ENCODE measurements at regions not wholly inside any gene's neighbourhood (a gene's known extent, or its start where the extent isn't known, plus 50 kb on each side); places are given as distances from the start of the nearest gene placed in this dataset.

DNA sequence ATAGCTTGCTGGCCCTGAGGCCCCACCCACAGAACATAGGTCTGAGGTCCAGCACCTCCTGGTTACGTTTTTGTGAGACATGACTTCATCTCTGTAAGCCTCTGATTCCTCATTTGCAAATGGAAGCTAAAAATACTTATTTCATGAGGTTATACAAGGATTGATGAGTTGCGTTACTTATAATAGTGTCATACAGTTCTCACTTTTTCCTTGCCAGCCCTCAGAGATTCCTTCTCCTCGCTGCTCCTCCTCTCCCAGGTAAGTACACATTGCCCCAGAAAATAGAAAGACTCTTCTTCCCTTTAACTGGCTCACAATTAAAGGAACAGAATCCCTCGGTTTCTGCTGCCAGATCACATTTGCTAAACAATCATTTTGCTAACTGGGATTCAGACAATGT lies 739.2 kb downstream of the VRK1 start:
- Mint-ChIP-seq H3K4me3 (no peak overlapping the region), H3K9me3 (no peaks in the 10 kb centered on the region), H3K27me3 (ENCODE audit: low read depth) (peaks cover 9% of the 10 kb centered on the region), H3K4me1 (ENCODE audit: low read depth) (peaks cover 2% of the 10 kb centered on the region), H3K36me3 (ENCODE audit: low read depth) (no peaks in the 10 kb centered on the region), H3K27ac (no peak overlapping the region)

DNA sequence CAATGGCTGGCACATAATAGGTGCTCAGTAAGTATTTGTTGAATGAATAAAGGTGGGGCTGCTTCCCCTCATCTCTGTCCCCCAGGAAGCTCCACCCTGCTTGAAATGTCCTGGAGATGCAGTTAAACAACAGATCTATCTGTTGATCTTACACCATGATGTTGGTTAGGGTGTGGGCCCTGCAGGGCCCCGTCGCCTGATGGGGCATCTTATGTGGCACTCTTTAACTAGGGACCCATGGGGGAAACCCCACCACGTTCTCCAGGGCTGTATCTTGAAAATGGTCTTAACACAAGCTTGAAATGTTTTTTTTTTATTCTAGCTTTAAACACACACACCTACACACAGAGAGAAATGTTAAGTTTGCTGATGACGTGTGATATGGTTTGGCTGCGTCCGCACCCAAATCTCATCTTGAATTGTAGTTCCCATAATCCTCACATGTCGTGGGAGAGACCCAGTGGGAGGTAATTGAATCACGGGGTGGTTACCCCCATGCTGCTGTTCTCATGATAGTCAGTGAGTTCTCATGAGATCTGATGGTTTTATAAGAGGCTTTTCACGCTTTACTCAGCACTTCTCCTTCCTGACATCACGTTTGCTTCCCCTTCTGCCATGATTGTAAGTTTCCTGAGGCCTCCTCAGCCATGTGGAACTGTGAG lies 741.7 kb downstream of the VRK1 start:
- Mint-ChIP-seq H3K27ac (no peak overlapping the region), H3K4me1 (ENCODE audit: low read depth) (peaks cover 9% of the 10 kb centered on the region), H3K4me3 (no peak overlapping the region), H3K27me3 (ENCODE audit: low read depth) (peaks cover under 1% of the 10 kb centered on the region), H3K9me3 (no peaks in the 10 kb centered on the region), H3K36me3 (ENCODE audit: low read depth) (no peaks in the 10 kb centered on the region)

DNA sequence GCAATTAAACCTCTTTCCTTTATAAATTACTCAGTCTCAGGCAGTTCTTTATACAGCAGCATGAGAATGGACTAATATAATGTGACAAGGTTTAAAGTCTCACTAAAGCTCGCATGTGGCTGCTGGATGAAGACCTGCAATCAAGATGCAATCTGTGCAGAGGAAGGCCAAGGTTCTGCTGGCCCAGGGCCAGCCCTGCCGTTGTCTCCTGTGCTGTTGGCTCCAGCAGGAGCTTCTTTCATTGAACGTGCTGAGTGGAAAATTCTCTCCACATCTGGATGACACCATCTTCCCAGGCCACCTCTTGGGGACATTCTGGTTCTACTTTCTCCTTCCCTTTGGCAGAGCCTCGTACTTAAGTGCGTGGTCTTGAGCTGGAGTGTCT lies 742.2 kb downstream of the VRK1 start:
- H3K36me3 Mint-ChIP-seq (ENCODE audit: low read depth), result no peaks in the 10 kb centered on the region
- H3K4me3 Mint-ChIP-seq, result no peak overlapping the region
- no peaks in the 10 kb centered on the region for H3K27me3 Mint-ChIP-seq (ENCODE audit: low read depth)
- peaks cover 14% of the 10 kb centered on the region for H3K4me1 Mint-ChIP-seq (ENCODE audit: low read depth)
- no peak overlapping the region for H3K27ac Mint-ChIP-seq
- H3K9me3 Mint-ChIP-seq, result no peaks in the 10 kb centered on the region

DNA sequence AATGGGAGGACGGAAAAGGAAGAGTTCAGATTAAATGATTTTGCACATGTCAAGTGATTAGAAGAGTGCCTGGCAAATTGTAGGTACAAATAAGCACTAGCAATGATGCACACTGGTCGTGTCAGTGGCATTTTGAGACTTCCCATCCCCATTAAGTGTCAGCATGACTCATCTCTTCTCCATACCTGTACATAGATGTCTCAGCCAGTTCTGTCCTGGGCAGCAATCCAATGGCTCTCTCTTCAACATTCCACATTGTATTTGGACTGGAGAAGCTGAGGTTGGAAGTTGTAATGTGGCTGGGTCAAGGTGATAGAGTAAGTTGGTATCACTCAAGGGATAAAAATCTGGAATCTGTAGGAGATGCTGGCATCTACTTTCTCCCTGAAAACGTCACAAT lies 742.7 kb downstream of the VRK1 start:
- H3K27me3 Mint-ChIP-seq (ENCODE audit: low read depth), result no peaks in the 10 kb centered on the region
- peaks cover 14% of the 10 kb centered on the region for H3K4me1 Mint-ChIP-seq (ENCODE audit: low read depth)
- H3K4me3 Mint-ChIP-seq, result no peak overlapping the region
- no peak overlapping the region for H3K27ac Mint-ChIP-seq
- no peaks in the 10 kb centered on the region for H3K36me3 Mint-ChIP-seq (ENCODE audit: low read depth)
- no peaks in the 10 kb centered on the region for H3K9me3 Mint-ChIP-seq

DNA sequence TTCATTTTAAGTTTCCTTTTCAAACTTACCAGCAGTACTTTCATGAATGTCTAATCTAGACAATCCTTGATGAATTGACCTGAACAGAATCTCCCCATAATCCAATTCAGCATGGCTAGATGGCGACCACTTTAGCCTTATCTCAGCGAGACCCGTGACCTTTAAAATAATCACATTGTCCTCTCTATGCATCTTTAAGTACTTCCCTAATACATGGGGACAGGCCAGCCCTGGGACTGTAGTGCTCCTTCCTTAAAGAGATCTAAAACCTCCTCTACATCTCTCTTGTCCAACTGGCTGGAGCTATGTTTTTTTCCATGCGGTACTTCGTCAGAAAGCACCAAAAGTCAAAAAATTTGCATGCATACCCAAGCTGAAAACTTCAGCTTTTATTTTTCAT lies 746.0 kb downstream of the VRK1 start:
- H3K36me3 Mint-ChIP-seq (ENCODE audit: low read depth), result no peaks in the 10 kb centered on the region
- H3K9me3 Mint-ChIP-seq, result no peaks in the 10 kb centered on the region
- no peak overlapping the region for H3K4me3 Mint-ChIP-seq
- peak overlapping the region; percentile 1 for H3K27ac Mint-ChIP-seq
- H3K27me3 Mint-ChIP-seq (ENCODE audit: low read depth), result no peaks in the 10 kb centered on the region
- H3K4me1 Mint-ChIP-seq (ENCODE audit: low read depth), result peaks cover 14% of the 10 kb centered on the region

DNA sequence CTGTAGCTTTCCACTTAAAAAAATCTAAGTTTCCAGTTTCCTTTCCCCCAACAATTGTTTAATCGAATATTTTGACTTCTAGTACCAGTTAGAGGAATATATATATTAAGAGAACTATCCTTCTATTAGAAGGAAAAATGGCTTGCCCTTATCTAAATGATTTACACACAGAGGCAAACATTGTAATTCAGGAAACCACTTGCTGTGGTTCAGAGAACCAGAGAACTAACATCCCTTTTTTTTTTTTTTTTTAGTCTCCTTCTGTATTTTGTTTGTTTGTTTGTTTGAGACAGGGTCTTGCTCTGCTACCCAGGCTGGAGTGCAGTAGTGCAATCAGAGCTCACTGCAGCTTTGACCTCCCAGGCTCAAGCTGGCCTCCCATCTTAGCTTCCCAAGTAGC lies 746.6 kb downstream of the VRK1 start:
- H3K27ac Mint-ChIP-seq, result no peak overlapping the region
- peaks cover 12% of the 10 kb centered on the region for H3K4me1 Mint-ChIP-seq (ENCODE audit: low read depth)
- no peaks in the 10 kb centered on the region for H3K36me3 Mint-ChIP-seq (ENCODE audit: low read depth)
- no peaks in the 10 kb centered on the region for H3K27me3 Mint-ChIP-seq (ENCODE audit: low read depth)
- no peak overlapping the region for H3K4me3 Mint-ChIP-seq
- no peaks in the 10 kb centered on the region for H3K9me3 Mint-ChIP-seq

DNA sequence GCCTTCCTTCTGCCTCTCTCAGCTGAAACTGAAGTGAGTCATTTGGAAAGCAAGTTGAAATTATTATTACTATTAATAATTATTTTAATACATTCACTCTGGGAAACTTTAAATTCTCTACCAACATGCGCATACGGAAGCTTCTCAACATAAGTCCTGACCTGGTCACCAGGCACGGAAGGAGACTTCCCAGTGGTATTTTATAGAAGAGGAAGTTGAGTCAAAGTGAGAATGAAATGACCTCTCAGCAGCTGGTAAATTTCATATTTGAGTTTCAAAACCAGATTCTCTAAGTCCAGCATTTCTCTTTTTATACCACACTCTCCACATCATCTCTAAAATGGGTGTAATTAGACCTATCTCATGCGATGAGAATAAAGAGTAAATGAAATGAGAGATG lies 747.4 kb downstream of the VRK1 start:
- H3K27ac Mint-ChIP-seq, result no peak overlapping the region
- no peak overlapping the region for H3K4me3 Mint-ChIP-seq
- no peaks in the 10 kb centered on the region for H3K9me3 Mint-ChIP-seq
- no peaks in the 10 kb centered on the region for H3K36me3 Mint-ChIP-seq (ENCODE audit: low read depth)
- H3K4me1 Mint-ChIP-seq (ENCODE audit: low read depth), result peaks cover 12% of the 10 kb centered on the region
- H3K27me3 Mint-ChIP-seq (ENCODE audit: low read depth), result no peaks in the 10 kb centered on the region

DNA sequence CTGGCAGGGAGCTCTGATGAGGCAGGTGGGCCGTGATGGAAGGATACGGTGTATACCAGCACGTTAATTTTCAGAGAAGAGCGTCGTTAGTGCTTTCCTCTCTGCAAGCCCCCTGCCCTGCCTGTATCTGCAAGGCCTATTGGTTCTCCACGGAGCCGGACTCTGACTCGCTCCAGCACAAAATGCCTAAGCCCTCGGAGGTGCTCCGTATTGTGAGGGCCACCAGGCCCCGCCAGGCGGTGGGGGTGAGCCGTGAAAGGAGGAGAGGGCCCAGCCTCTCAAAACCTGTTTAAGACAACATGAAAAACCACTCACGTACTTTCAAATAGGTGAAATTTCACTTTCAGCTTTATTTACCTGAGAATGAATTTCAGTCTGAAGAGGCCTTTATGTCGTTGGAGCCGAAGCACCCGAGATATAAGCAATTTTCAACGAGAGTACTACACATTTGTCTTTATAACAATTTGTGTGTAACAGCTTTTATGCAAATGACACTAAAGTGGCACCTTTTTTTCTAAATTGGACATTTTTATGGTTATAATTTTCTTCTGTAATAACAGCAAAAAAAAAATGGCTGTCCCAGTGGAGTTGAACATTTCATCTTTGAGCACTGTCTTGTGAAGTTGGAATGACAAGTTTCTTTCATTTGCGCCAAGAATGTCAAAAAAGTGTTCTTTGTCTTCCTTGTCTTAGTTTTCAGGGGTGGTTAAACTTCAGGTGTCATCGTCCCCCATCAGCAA lies 749.5 kb downstream of the VRK1 start:
- Mint-ChIP-seq H3K4me3 (no peak overlapping the region), H3K36me3 (ENCODE audit: low read depth) (no peaks in the 10 kb centered on the region), H3K27ac (no peak overlapping the region), H3K4me1 (ENCODE audit: low read depth) (peaks cover 12% of the 10 kb centered on the region), H3K27me3 (ENCODE audit: low read depth) (no peaks in the 10 kb centered on the region), H3K9me3 (no peaks in the 10 kb centered on the region)

DNA sequence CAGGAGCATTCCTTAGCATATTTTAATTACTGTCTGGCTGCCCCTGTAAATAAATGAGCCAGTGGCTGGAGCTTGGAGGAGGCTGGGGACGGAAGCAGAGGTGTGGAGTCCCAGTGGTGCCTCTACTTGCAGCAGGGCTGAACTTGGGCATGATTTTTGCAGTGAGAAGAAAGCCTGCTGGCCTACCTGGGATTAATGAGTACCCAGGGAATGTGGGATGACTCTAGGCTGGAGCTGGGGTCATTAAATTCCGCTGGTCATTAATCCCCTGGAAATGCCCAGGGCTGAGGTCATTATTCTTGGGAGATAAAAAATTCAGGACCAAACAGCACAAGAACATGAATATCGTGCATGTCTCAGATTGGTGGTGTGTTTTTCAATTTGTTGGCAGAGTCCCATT lies 753.3 kb downstream of the VRK1 start:
- Mint-ChIP-seq H3K36me3 (ENCODE audit: low read depth) (no peaks in the 10 kb centered on the region), H3K27ac (no peak overlapping the region), H3K4me1 (ENCODE audit: low read depth) (no peaks in the 10 kb centered on the region), H3K9me3 (no peaks in the 10 kb centered on the region), H3K4me3 (no peak overlapping the region), H3K27me3 (ENCODE audit: low read depth) (no peaks in the 10 kb centered on the region)

DNA sequence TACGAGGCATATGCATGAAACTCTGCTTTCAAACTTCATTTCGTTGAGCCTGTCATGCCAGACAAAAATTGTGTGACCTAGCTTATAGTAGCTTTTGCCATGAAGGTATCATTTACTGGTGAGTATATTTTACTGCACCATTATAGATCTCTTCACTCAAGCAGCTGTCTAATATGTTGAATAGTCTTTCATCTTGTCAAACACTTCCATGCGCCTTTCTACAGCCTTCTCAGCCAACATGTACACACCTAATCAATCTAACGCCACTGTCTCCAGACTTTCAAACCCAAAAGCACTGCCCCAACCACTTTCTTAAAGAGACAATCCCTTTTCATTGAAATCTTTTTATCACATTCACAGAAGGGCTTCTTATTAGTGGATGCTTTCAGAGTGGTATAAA lies 757.4 kb downstream of the VRK1 start:
- peaks cover 10% of the 10 kb centered on the region for H3K9me3 Mint-ChIP-seq
- H3K27ac Mint-ChIP-seq, result no peak overlapping the region
- H3K36me3 Mint-ChIP-seq (ENCODE audit: low read depth), result peaks cover 2% of the 10 kb centered on the region
- H3K4me1 Mint-ChIP-seq (ENCODE audit: low read depth), result no peaks in the 10 kb centered on the region
- no peak overlapping the region for H3K4me3 Mint-ChIP-seq
- peaks cover 8% of the 10 kb centered on the region for H3K27me3 Mint-ChIP-seq (ENCODE audit: low read depth)

DNA sequence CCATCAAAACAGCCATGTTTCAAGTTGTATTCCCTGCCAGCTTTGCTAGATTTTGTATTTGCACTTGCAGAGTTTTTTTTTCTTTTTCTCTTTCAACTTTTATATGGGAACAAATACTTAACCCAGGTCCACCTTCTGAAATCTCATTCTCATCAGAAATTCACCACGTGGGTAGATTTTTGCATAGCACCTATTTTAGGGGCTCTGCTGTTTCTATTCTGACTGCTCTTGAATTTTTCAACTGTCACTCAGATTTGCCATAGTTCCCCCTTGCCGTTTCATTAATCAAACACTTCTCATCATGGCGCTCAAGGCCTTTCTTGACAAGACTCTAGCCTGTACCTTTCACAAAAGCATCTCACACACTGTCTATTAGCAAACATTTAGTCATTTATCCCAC lies 767.2 kb downstream of the VRK1 start:
- Mint-ChIP-seq H3K4me1 (ENCODE audit: low read depth) (peaks cover 5% of the 10 kb centered on the region), H3K9me3 (peaks cover 32% of the 10 kb centered on the region), H3K27me3 (ENCODE audit: low read depth) (peaks cover 27% of the 10 kb centered on the region)

DNA sequence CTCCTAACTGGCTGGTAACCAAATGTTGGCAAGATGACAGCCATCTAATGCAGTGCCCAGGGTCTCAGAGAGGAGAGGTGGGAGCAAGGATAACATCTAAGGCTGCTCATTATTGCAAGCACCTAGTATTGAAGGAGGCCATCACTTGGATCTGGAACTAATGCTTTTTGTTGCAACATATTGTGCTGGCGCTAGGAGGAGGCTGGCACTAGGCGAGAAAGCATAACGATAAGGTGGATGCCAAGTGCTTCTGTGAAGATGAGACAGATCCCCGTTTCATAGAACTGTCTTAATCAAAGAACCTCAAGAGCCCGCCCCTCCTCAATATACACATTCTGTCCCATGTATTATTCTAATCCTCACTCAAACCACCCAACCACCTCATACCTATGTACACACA lies 774.0 kb downstream of the VRK1 start:
- H3K27me3 Mint-ChIP-seq (ENCODE audit: low read depth), result peaks cover 12% of the 10 kb centered on the region
- H3K36me3 Mint-ChIP-seq (ENCODE audit: low read depth), result peaks cover 6% of the 10 kb centered on the region
- peaks cover 24% of the 10 kb centered on the region for H3K9me3 Mint-ChIP-seq
- no peak overlapping the region for H3K4me3 Mint-ChIP-seq
- H3K27ac Mint-ChIP-seq, result no peak overlapping the region
- H3K4me1 Mint-ChIP-seq (ENCODE audit: low read depth), result peaks cover 5% of the 10 kb centered on the region

More for the DNA sequence above, 767.2 kb downstream of the VRK1 start:
- Mint-ChIP-seq H3K4me3 (no peak overlapping the region), H3K27ac (no peak overlapping the region), H3K36me3 (ENCODE audit: low read depth) (peaks cover 5% of the 10 kb centered on the region)

DNA sequence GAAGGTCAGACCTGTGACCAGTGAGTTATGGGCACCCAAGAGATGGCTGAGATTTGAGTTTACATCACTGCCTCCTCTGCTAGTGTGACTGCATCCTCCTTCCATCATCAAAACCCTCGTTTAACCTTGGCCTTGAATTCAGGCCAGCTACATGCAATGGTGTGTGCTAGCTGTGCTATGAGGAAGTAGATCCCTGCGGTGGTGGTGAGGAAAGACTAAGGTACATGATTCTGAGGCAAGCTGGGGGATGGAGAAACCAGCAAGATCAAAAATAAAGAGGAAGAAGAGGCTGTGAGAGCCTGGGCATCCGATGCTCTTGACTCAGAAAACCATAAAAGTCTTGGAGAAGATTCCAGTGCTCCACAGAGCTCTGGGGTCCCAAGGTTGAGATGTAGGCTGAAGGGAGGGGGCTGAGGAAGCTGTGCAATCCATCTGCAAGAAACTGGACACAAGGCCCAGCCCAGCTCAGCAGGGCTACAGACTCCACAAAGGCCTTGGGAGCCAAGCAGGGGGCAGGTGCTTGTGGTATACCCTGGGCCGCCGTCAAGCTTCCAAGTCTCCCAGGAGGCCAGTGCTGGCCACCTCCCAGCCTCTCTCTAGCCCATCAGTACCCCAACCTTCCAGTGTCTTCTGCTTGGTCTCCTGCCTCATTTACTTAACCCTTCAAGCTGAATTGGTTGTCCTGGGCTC lies 774.8 kb downstream of the VRK1 start:
- Mint-ChIP-seq H3K9me3 (peaks cover 24% of the 10 kb centered on the region), H3K27ac (no peak overlapping the region), H3K36me3 (ENCODE audit: low read depth) (peaks cover 6% of the 10 kb centered on the region), H3K27me3 (ENCODE audit: low read depth) (peaks cover 12% of the 10 kb centered on the region), H3K4me3 (no peak overlapping the region), H3K4me1 (ENCODE audit: low read depth) (peaks cover 5% of the 10 kb centered on the region)

DNA sequence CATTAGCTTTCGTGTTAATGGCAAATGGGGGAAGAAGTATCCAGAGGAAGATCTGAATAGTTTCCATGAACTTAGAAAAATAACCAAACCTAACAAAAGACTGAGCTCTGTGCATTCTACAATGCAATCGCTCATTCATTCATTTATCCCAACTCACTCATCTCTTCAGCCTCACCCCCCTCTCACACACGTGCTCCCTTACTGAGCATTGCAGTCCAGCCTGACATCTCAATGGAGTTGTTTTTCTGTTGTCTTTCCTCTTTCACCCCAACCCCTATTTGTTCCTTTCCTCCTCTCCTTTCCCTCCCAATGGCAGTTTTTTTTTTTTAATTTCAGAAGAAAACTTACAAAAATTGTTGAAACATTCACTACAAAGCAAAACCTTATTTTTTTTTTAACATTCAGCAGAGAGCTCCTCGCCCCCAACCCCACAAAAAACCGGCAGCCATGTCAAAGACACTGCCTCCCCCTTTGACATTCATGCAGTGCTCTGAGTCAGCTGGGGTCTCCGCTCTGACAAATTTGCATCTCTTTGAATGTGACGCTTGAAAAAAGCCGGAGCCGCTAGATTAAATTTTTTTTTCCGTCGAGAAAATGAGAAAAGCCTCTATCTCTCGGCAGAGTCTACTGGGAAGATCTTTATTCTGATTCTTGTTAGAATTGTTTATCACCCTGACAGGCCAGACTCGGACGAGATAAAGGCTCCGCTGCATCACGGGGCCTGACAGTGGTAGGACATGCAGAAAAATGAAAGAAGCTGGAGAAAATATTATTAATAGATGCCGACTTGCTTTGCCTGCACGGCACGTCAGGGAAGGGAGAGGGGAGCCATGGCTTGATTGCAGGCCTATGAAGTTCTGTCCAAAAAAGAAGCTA lies 775.6 kb downstream of the VRK1 start:
- no peak overlapping the region for H3K4me3 Mint-ChIP-seq
- H3K27ac Mint-ChIP-seq, result no peak overlapping the region
- peaks cover 6% of the 10 kb centered on the region for H3K36me3 Mint-ChIP-seq (ENCODE audit: low read depth)
- H3K9me3 Mint-ChIP-seq, result peaks cover 20% of the 10 kb centered on the region
- H3K27me3 Mint-ChIP-seq (ENCODE audit: low read depth), result peaks cover 12% of the 10 kb centered on the region
- H3K4me1 Mint-ChIP-seq (ENCODE audit: low read depth), result peaks cover 3% of the 10 kb centered on the region

Measured in T-helper 1 cell treated with Interleukin-12 subunit alpha and Interleukin-12 subunit beta and Interleukin-4 antibody, amounts not matched to agents 30 μg/mL and 1 μg/mL, for 36 hours (primary cell).